ENCODE measurements at regions not wholly inside any gene's neighbourhood (a gene's known extent, or its start where the extent isn't known, plus 50 kb on each side); places are given as distances from the start of the nearest gene placed in this dataset.

DNA sequence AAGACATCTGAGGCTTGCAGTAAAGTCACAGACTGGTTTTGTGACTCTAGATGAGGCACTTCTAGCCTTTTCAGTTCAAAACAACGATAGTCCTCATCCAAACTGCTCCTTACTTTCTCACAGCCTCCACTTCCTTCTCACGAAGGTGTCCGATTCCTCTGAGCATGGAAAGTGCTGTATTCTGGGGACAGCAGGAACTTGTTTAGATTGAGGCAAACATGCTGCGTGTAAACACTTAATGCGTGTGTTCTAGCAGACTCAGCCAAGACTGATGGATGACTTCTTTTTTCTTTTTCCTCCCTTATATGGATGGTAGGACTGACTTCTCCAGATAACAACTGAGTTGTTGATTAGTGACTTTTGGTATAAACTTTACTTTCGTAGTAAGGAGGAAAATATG, 80.2 kb upstream of the PRDM1 start (continued):
- TF ChIP-seq IKZF3 (tag by site-specific recombination; IDR thresholded peaks at IDR 0.05) (no peak), ZNF350 (tag by site-specific recombination; IDR thresholded peaks at IDR 0.05) (no peak), HOXA7 (CRISPR knock-in tag; IDR thresholded peaks at IDR 0.05; ENCODE audit: borderline replicate concordance) (no peak), ZNF132 (tag by site-specific recombination; IDR thresholded peaks at IDR 0.05; ENCODE audit: borderline replicate concordance) (no peak), ZNF24 (tag by site-specific recombination; IDR thresholded peaks at IDR 0.05) (no peak), ZNF626 (tag by site-specific recombination; IDR thresholded peaks at IDR 0.05) (no peak), ZBTB1 (tag by site-specific recombination; IDR thresholded peaks at IDR 0.05) (no peak), ZNF701 (tag by site-specific recombination; IDR thresholded peaks at IDR 0.05) (no peak), ZNF664 (tag by site-specific recombination; IDR thresholded peaks at IDR 0.05) (no peak), ZNF785 (tag by site-specific recombination; IDR thresholded peaks at IDR 0.05) (no peak), PRDM1 (tag by site-specific recombination; IDR thresholded peaks at IDR 0.05) (no peak)
- TF ChIP-seq, protein P1, sequence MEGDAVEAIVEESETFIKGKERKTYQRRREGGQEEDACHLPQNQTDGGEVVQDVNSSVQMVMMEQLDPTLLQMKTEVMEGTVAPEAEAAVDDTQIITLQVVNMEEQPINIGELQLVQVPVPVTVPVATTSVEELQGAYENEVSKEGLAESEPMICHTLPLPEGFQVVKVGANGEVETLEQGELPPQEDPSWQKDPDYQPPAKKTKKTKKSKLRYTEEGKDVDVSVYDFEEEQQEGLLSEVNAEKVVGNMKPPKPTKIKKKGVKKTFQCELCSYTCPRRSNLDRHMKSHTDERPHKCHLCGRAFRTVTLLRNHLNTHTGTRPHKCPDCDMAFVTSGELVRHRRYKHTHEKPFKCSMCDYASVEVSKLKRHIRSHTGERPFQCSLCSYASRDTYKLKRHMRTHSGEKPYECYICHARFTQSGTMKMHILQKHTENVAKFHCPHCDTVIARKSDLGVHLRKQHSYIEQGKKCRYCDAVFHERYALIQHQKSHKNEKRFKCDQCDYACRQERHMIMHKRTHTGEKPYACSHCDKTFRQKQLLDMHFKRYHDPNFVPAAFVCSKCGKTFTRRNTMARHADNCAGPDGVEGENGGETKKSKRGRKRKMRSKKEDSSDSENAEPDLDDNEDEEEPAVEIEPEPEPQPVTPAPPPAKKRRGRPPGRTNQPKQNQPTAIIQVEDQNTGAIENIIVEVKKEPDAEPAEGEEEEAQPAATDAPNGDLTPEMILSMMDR (tag by site-specific recombination; IDR thresholded peaks at IDR 0.05), result no peak
- TF ChIP-seq, protein P2, sequence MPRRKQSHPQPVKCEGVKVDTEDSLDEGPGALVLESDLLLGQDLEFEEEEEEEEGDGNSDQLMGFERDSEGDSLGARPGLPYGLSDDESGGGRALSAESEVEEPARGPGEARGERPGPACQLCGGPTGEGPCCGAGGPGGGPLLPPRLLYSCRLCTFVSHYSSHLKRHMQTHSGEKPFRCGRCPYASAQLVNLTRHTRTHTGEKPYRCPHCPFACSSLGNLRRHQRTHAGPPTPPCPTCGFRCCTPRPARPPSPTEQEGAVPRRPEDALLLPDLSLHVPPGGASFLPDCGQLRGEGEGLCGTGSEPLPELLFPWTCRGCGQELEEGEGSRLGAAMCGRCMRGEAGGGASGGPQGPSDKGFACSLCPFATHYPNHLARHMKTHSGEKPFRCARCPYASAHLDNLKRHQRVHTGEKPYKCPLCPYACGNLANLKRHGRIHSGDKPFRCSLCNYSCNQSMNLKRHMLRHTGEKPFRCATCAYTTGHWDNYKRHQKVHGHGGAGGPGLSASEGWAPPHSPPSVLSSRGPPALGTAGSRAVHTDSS (tag by site-specific recombination; IDR thresholded peaks at IDR 0.05), result no peak

GRCh38 chr6:106005013-106005412, 81.1 kb upstream of the PRDM1 start:
- TF ChIP-seq, protein P3, sequence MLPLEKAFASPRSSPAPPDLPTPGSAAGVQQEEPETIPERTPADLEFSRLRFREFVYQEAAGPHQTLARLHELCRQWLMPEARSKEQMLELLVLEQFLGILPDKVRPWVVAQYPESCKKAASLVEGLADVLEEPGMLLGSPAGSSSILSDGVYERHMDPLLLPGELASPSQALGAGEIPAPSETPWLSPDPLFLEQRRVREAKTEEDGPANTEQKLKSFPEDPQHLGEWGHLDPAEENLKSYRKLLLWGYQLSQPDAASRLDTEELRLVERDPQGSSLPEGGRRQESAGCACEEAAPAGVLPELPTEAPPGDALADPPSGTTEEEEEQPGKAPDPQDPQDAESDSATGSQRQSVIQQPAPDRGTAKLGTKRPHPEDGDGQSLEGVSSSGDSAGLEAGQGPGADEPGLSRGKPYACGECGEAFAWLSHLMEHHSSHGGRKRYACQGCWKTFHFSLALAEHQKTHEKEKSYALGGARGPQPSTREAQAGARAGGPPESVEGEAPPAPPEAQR (tag by site-specific recombination; IDR thresholded peaks at IDR 0.05), result no peak
- TF ChIP-seq ZNF561 (tag by site-specific recombination; IDR thresholded peaks at IDR 0.05; ENCODE audit: borderline replicate concordance) (no peak), ZNF416 (tag by site-specific recombination; IDR thresholded peaks at IDR 0.05) (no peak), SP3 (tag by site-specific recombination; IDR thresholded peaks at IDR 0.05) (no peak), ZEB2 (tag by site-specific recombination; IDR thresholded peaks at IDR 0.05) (no peak), ZBTB48 (tag by site-specific recombination; IDR thresholded peaks at IDR 0.05) (no peak), ZNF658 (tag by site-specific recombination; IDR thresholded peaks at IDR 0.05) (no peak), ZNF558 (tag by site-specific recombination; IDR thresholded peaks at IDR 0.05) (no peak), WT1 (tag by site-specific recombination; IDR thresholded peaks at IDR 0.05) (no peak), ZNF211 (tag by site-specific recombination; IDR thresholded peaks at IDR 0.05; ENCODE audit: low read depth) (no peak), ZNF146 (tag by site-specific recombination; IDR thresholded peaks at IDR 0.05) (no peak), ZBTB10 (tag by site-specific recombination; IDR thresholded peaks at IDR 0.05) (no peak), ZNF791 (tag by site-specific recombination; IDR thresholded peaks at IDR 0.05) (no peak), ZNF202 (tag by site-specific recombination; IDR thresholded peaks at IDR 0.05; ENCODE audit: borderline replicate concordance) (no peak), ZBTB21 (tag by site-specific recombination; IDR thresholded peaks at IDR 0.05) (no peak), ZNF132 (tag by site-specific recombination; IDR thresholded peaks at IDR 0.05; ENCODE audit: borderline replicate concordance) (no peak), ZNF169 (tag by site-specific recombination; IDR thresholded peaks at IDR 0.05) (no peak), ZFP3 (tag by site-specific recombination; IDR thresholded peaks at IDR 0.05; ENCODE audit: low read depth) (no peak)
- TF ChIP-seq, protein P4, sequence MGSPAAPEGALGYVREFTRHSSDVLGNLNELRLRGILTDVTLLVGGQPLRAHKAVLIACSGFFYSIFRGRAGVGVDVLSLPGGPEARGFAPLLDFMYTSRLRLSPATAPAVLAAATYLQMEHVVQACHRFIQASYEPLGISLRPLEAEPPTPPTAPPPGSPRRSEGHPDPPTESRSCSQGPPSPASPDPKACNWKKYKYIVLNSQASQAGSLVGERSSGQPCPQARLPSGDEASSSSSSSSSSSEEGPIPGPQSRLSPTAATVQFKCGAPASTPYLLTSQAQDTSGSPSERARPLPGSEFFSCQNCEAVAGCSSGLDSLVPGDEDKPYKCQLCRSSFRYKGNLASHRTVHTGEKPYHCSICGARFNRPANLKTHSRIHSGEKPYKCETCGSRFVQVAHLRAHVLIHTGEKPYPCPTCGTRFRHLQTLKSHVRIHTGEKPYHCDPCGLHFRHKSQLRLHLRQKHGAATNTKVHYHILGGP (tag by site-specific recombination; IDR thresholded peaks at IDR 0.05), result no peak
- CTCF ChIA-PET, result no interaction called here
- Histone ChIP-seq H3K4me1 (ENCODE audit: control insufficient read depth, insufficient read depth, low read length) (no peaks in the 10 kb centered on the region), H3K36me3 (ENCODE audit: control insufficient read depth in 2 of 2, insufficient read depth in 1 of 2, low read length in 2 of 2) (no peaks in the 10 kb centered on the region), H3K27ac (ENCODE audit: extremely low read depth, low read depth, low read length) (no peak overlapping the region), H3K9me3 (ENCODE audit: control insufficient read depth, insufficient read depth, low read depth, low read length) (no peaks in the 10 kb centered on the region), H3K4me3 (ENCODE audit: low read depth, low read length) (no peak overlapping the region)
- POLR2A ChIA-PET, result no interaction called here
